ENCODE measurements at regions not wholly inside any gene's neighbourhood (a gene's known extent, or its start where the extent isn't known, plus 50 kb on each side); places are given as distances from the start of the nearest gene placed in this dataset.

- TF ChIP-seq CTCF (IDR thresholded peaks at IDR 0.05) (no peak), POLR2A (IDR thresholded peaks at IDR 0.05) (no peak)
Measured at GRCh38 chr5:116880150-116880549, 305.5 kb upstream of the SEMA6A start.
